Activated CD4-positive, alpha-beta T cell treated with anti-CD3 and anti-CD28 coated beads, Interleukin-2, Interleukin-4, amounts not matched to agents 100 ng/mL and 50 ng/mL, durations not matched to agents 16 hours and 8 hours (primary cell): ENCODE measurements at regions not wholly inside any gene's neighbourhood (a gene's known extent, or its start where the extent isn't known, plus 50 kb on each side); places are given as distances from the start of the nearest gene placed in this dataset.

Source experiments
- DNase-seq: peaks from one replicate; pipeline ENCODE4 v3.0.0-alpha.2; 2020; ENCODE audit warnings: low spot score

DNA sequence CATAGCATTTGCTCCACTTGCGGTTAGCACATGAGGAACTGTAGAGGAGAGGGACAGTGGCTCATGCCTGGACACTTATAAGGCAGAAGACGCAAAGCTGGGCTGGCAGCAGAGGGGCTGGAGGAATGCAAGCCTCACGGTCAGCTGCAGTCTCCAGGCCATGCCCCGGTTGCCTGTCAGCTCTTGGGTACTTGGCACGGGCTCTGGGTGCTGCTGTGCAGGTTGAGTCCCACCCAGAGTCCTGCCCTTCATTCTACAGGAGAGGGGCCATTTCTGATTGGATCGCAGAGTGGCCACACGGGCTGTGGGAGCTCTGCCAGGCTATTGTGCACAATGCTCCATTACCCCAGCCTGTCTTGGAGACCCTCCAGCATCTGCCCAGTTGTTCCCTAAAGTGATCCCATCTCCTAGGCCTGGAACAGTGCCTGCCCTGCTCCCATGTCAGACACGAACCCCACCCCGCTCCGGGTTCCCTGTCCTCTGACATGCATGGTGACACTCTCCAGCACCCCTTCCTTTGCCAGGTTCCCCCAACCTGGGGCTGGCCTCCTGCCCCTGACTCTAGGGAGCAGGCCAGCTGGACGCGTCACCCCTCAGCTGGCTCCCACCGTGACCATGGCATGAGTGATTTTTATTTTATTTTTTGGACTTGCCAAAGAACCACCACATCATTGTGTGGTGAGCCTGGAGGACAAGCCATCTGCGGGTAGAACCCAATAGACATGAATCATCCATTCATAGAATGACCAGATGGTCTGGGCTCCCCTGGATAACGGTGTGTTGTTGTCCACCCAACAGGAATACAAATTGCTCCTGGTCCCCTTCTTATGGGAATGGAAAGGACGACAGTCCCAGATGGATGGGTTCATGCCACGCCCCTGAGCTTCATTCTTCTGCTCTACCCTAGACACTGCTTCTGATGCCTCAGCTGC lies 51.0 kb upstream of the KLF13 start:
- no peak for DNase-seq

DNA sequence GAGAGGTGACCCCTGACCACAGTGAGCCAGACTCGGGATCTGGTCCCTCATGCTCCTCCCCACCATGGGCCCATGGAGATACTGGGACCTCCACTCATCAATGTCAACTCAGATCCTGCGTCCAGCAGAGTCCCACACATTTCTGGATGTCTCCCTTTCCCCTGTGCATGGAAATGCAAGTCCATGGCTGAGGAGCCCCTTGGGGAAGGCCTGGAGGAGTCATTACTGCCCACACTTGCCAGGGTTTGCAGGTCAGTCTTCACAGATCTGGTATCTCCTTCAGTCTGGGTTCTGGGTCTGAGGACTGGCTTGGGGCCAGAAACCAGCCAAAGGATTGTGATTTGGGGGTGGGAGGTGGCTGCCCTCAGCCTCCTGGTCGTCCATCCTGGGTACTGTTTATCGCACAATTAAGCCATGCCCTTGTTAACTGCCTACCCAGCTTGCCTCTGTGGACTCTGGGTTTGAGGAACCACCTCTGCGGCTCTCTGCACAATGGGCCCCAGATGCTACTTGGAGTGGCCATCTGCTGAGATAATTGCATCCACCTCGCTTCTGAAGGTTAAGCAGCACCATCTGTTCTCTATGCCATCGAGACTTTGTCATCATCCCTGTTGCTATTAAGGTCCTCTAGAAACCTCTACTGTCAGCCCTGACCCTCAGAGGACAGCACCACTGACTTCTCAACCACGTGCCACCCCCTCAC lies 49.9 kb upstream of the KLF13 start:
- no peak for DNase-seq
